Loucy (cell line): ENCODE measurements at regions not wholly inside any gene's neighbourhood (a gene's known extent, or its start where the extent isn't known, plus 50 kb on each side); places are given as distances from the start of the nearest gene placed in this dataset.

Experiments used
- H2AFZ ChIP-seq: fragments of 200-600 bp; sonication (generic); 2 replicates; pipeline ENCODE4 v1.6.0; 2016; ENCODE audit warnings: antibody characterized with exemption, mild to moderate bottlenecking, low read length, moderate library complexity
- H3F3A ChIP-seq: fragments of 200-600 bp; 2 replicates; pipeline ENCODE4 v1.6.0; 2016; ENCODE audit warnings: antibody characterized with exemption, low read depth, mild to moderate bottlenecking
- H3K27me3 ChIP-seq: fragments of 200-600 bp; sonication (generic); 2 replicates; pipeline ENCODE4 v1.6.1; 2014; ENCODE audit warnings: low read length, mild to moderate bottlenecking; ENCODE audit not compliant: insufficient read depth, poor library complexity, severe bottlenecking
- H3K36me3 ChIP-seq: fragments of 200-600 bp; sonication (generic); 2 replicates; pipeline ENCODE4 v1.6.1; 2016; ENCODE audit warnings: low read length; ENCODE audit not compliant: insufficient read depth
- H3K4me1 ChIP-seq: fragments of 200-600 bp; sonication (generic); 2 replicates; pipeline ENCODE4 v1.5.1; 2014; ENCODE audit warnings: low read length, mild to moderate bottlenecking; ENCODE audit not compliant: insufficient read depth, poor library complexity, severe bottlenecking
- H3K4me2 ChIP-seq: fragments of 200-600 bp; sonication (generic); 2 replicates; pipeline ENCODE4 v1.6.0; 2014; ENCODE audit warnings: antibody characterized with exemption, low read length, low read depth, mild to moderate bottlenecking; ENCODE audit not compliant: poor library complexity, severe bottlenecking
- H3K4me3 ChIP-seq: fragments of 200-600 bp; sonication (generic); 2 replicates; pipeline ENCODE4 v1.5.1; 2014; ENCODE audit warnings: low read length, mild to moderate bottlenecking, mixed read lengths; ENCODE audit not compliant: poor library complexity, severe bottlenecking
- H3K79me2 ChIP-seq: fragments of 200-600 bp; sonication (generic); 2 replicates; pipeline ENCODE4 v1.6.1; 2014; ENCODE audit warnings: low read length; ENCODE audit not compliant: insufficient read depth
- H3K9ac ChIP-seq: fragments of 200-600 bp; sonication (generic); 2 replicates; pipeline ENCODE4 v1.6.0; 2014; ENCODE audit warnings: mild to moderate bottlenecking, low read depth, low read length, moderate library complexity; ENCODE audit not compliant: poor library complexity, severe bottlenecking
- H3K9me2 ChIP-seq: fragments of 200-600 bp; sonication (generic); replicated peaks from 2 replicates; pipeline ENCODE4 v1.6.1; 2016; ENCODE audit warnings: low read depth, low read length, mixed read lengths
- H3K9me3 ChIP-seq: fragments of 200-600 bp; sonication (generic); 2 replicates; pipeline ENCODE4 v1.6.1; 2014; ENCODE audit warnings: mild to moderate bottlenecking, antibody characterized with exemption, low read length, low read depth; ENCODE audit not compliant: insufficient read depth
- H4K20me1 ChIP-seq: fragments of 200-600 bp; sonication (generic); 2 replicates; pipeline ENCODE4 v1.6.0; 2014; ENCODE audit warnings: antibody characterized with exemption, low read length, mild to moderate bottlenecking; ENCODE audit not compliant: insufficient read depth, poor library complexity, severe bottlenecking
- CTCF ChIP-seq: fragments of 200-600 bp; sonication (generic); conservative IDR thresholded peaks from 2 replicates; pipeline ENCODE4 v1.5.1; 2014; ENCODE audit warnings: mild to moderate bottlenecking, antibody characterized with exemption, low read length
- EZH2phosphoT487 ChIP-seq: fragments of 200-600 bp; IDR thresholded peaks from 2 replicates; pipeline ENCODE4 v1.6.1; 2018; ENCODE audit warnings: antibody characterized with exemption, mild to moderate bottlenecking, moderate library complexity, borderline replicate concordance

GRCh38 chr11:32531528-32531927, 52.1 kb upstream of the EIF3M start:
- TF ChIP-seq CTCF (no peak), EZH2phosphoT487 (no peak)
- Histone ChIP-seq H4K20me1 (no peaks in the 10 kb centered on the region), H3K4me3 (no peak overlapping the region), H3K27me3 (no peaks in the 10 kb centered on the region), H3K4me2 (no peak overlapping the region), H3K79me2 (no peaks in the 10 kb centered on the region), H3K9me3 (no peaks in the 10 kb centered on the region), H3K9ac (no peak overlapping the region), H3F3A (no peaks in the 10 kb centered on the region), H2AFZ (no peak overlapping the region), H3K36me3 (no peaks in the 10 kb centered on the region), H3K4me1 (peaks cover 11% of the 10 kb centered on the region), H3K9me2 (no peaks in the 10 kb centered on the region)

- Histone ChIP-seq H3K4me2 (no peak overlapping the region), H3K27me3 (no peaks in the 10 kb centered on the region), H3K36me3 (no peaks in the 10 kb centered on the region), H3F3A (no peaks in the 10 kb centered on the region), H4K20me1 (no peaks in the 10 kb centered on the region), H3K9me3 (no peaks in the 10 kb centered on the region), H3K9ac (no peak overlapping the region), H3K79me2 (no peaks in the 10 kb centered on the region), H3K4me3 (no peak overlapping the region), H3K9me2 (no peaks in the 10 kb centered on the region), H2AFZ (no peak overlapping the region), H3K4me1 (peaks cover 13% of the 10 kb centered on the region)
- no peak for TF ChIP-seq EZH2phosphoT487
- TF ChIP-seq CTCF, result no peak
Observed at GRCh38 chr11:32529994-32530588, 53.5 kb upstream of the EIF3M start.

GRCh38 chr11:32527261-32528175, 56.1 kb upstream of the EIF3M start:
- Histone ChIP-seq H3F3A (no peaks in the 10 kb centered on the region), H2AFZ (peak overlapping the region; percentile 20; the same call in 1 of the 2 replicates), H3K9me3 (no peaks in the 10 kb centered on the region), H3K4me2 (no peak overlapping the region), H4K20me1 (no peaks in the 10 kb centered on the region), H3K9ac (no peak overlapping the region), H3K79me2 (no peaks in the 10 kb centered on the region), H3K36me3 (no peaks in the 10 kb centered on the region), H3K4me3 (no peak overlapping the region), H3K4me1 (peaks cover 13% of the 10 kb centered on the region), H3K27me3 (no peaks in the 10 kb centered on the region), H3K9me2 (no peaks in the 10 kb centered on the region)
- TF ChIP-seq EZH2phosphoT487 (no peak), CTCF (no peak)
